NCI-H146 (cell line): ENCODE measurements at regions not wholly inside any gene's neighbourhood (a gene's known extent, or its start where the extent isn't known, plus 50 kb on each side); places are given as distances from the start of the nearest gene placed in this dataset.

Source experiments
- DNase-seq: peaks from one replicate; lab custom pipeline; 2025; lab: John Stamatoyannopoulos, UW

- DNase-seq, result peak; percentile 58
Measured at GRCh38 chr3:70120357-70120966, 120.9 kb downstream of the SAMMSON start.

DNA sequence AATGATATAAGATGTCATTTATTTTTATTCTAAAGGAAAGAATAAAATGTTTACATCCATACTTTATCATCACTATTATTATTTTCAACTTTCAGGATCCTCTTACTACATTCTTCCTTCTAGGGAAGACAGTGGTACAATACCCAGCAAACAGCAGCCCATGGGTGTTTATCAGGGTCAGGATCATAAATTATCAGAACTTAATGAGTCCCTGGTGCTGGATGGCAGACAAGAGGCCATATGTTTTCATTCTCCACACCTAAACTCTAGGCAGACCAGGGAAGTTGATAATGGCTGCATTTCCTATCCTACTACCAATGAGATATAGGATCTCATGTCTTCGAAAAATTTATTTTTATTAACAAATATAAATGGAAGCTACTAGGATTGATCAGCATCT, 127.7 kb downstream of the SAMMSON start:
- no peak for DNase-seq

GRCh38 chr3:70137366-70137765, 137.8 kb downstream of the SAMMSON start:
- no peak for DNase-seq

DNA sequence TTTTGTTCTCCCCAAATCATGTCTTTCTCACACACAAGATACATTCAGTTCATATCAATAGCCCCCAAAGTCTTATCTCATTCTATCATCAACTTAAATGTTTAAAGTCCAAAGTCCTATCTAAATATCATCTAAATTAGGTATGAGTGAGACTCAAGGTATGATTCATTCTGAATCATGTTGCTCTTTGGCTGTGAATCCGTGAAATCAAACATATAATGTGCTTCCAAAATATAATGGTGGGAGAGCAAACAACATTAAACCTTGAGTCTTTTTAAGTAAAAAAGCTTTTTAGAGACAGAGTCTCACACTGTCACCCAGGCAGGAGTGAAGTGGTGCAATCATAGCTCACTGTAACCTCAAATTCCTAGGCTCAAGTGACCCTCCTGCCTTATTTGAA, 139.1 kb downstream of the SAMMSON start:
- no peak for DNase-seq
